Psoas muscle (tissue), 7 donors: ENCODE measurements at regions not wholly inside any gene's neighbourhood (a gene's known extent, or its start where the extent isn't known, plus 50 kb on each side); places are given as distances from the start of the nearest gene placed in this dataset.

Experiments used
- ATAC-seq, 4 donors: fragments of 200-7000 bp; cut with Tn5 transposase; one replicate each; pipeline ENCODE4 v1.9.1; 2020; ENCODE audit warnings: moderate library complexity in 3 of 4, mild to moderate bottlenecking in 2 of 4
- DNase-seq, 2 donors: peaks; one replicate each; pipeline ENCODE4 v3.0.0-alpha.2; 2020
- H3K27ac ChIP-seq: fragments of 200-600 bp; one replicate; pipeline ENCODE4 v1.8.0; 2022
- H3K27me3 ChIP-seq, 3 donors: fragments of 200-600 bp in 1 of 3; one replicate each; pipeline versions ENCODE4 v1.6.1 to v1.8.0; 2013 to 2022; ENCODE audit warnings: low read length in 2 of 3, mild to moderate bottlenecking in 2 of 3, moderate library complexity in 1 of 3; ENCODE audit not compliant: insufficient read depth in 3 of 3
- H3K36me3 ChIP-seq, 2 donors: fragments of 200-600 bp in 1 of 2; one replicate each; pipeline versions ENCODE4 v1.6.1 to v1.8.0; 2013 to 2022; ENCODE audit warnings: low read depth in 1 of 2, mild to moderate bottlenecking in 1 of 2, moderate library complexity in 1 of 2; ENCODE audit not compliant: insufficient read depth in 1 of 2
- H3K4me1 ChIP-seq: fragments of 200-600 bp; one replicate; pipeline ENCODE4 v1.8.0; 2022
- H3K4me3 ChIP-seq: fragments of 200-600 bp; one replicate; pipeline ENCODE4 v1.8.0; 2022; ENCODE audit warnings: mild to moderate bottlenecking
- H3K9me3 ChIP-seq: fragments of 200-600 bp; one replicate; pipeline ENCODE4 v1.8.0; 2022
- WGBS, 3 donors: extraction: QIAGEN DNeasy Blood & Tissue Kit; methylation state at CpG; one replicate each; pipeline versions ENCODE4 v1.1.6 to v1.1.7; 2013; 5-methylcytosine and 5-hydroxymethylcytosine counted together
- intact Hi-C, 2 donors: fragments of 100-400 bp; cut with DNase I; formaldehyde crosslinking; loops; one replicate each; pipeline versions ENCODE4 v1.11.0 to v1.14.2; 2022
- TF ChIP-seq, protein P1 (sequence below): fragments of 200-600 bp; IDR thresholded peaks from one replicate; pipeline ENCODE4 v1.8.0; 2022; ENCODE audit warnings: antibody characterized with exemption
- donor health status: healthy with polysubstance abuse.
- donor health status: DM: no; HTN: no; CAD: no; lungs with moderate emphysema.
- donor health status: Bipolar disorder and iron deficiency.
- donor health status: healthy.
- donor health status: DM: yes; HTN: yes; CAD: no.
- donor health status: DM: no; HTN: no; CAD: no.
- donor health status: DM: yes; HTN: yes; CAD: no.

DNA sequence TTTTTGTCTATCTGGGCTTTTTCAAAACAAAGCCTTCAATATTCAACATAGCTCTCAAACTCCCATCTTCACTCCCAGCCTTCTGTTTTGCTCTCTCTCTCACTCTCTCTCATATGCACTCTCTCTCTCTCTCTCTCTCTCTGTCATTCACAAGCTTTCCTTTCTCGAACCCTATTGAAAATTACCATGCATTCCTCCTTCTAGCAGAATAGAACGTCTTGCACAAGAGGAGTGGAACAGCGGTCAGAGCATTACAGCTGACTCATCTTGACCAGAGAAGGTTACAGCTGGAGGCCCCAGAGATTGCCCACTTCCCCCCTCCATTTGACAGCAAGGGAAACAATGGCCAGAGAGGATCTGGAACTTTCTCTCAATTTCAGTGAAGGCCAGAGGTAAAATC lies 51.0 kb upstream of the LIFR start:
- Histone ChIP-seq H3K36me3 (no peaks in the 10 kb centered on the region), H3K27me3 (no peaks in the 10 kb centered on the region), H3K4me3 (peak overlapping the region; percentile 10), H3K27ac (peak overlapping the region; percentile 71), H3K9me3 (no peaks in the 10 kb centered on the region), H3K4me1 (peaks cover 28% of the 10 kb centered on the region)
- intact Hi-C loops: no loop called here
- ATAC-seq (peak; percentile 81 to 94 (median 92)), DNase-seq (no peak)
- TF ChIP-seq, protein P1, sequence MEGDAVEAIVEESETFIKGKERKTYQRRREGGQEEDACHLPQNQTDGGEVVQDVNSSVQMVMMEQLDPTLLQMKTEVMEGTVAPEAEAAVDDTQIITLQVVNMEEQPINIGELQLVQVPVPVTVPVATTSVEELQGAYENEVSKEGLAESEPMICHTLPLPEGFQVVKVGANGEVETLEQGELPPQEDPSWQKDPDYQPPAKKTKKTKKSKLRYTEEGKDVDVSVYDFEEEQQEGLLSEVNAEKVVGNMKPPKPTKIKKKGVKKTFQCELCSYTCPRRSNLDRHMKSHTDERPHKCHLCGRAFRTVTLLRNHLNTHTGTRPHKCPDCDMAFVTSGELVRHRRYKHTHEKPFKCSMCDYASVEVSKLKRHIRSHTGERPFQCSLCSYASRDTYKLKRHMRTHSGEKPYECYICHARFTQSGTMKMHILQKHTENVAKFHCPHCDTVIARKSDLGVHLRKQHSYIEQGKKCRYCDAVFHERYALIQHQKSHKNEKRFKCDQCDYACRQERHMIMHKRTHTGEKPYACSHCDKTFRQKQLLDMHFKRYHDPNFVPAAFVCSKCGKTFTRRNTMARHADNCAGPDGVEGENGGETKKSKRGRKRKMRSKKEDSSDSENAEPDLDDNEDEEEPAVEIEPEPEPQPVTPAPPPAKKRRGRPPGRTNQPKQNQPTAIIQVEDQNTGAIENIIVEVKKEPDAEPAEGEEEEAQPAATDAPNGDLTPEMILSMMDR: no peak
- 22 to 34% (median 23%) methylated on average over 3 of the region's 3 CpGs for WGBS, 3 donors

DNA sequence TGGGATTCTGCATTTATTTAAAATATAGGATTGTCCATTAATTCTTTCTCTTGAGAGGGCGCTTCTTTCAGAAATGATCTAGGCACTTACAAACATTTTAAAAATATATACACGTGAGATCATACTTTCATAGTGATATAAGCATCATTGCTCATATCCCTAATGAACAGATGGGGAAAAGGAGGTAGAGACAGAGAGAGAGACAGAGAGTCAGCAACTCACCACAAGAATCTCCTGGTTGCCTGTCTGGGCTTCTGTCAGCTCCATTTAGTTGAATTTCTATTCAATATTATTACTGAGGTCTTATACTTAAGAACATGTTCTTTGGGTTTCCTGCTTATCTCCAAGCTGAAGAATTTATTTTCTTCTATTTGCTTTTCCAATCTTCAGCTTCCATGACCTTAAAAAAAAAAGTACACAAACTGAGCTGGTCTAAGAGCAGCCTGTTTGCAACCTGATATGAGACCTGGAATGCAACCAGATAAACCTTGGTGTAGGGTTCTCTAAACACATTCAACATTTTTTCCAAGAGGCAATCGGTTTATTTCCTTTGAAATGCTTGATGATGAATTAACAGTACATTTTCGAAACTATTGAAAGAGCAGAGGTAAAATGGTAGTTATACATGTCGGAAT lies 51.6 kb upstream of the LIFR start:
- Histone ChIP-seq H3K36me3 (no peaks in the 10 kb centered on the region), H3K27me3 (no peaks in the 10 kb centered on the region), H3K4me3 (peak overlapping the region; percentile 10), H3K9me3 (no peaks in the 10 kb centered on the region), H3K4me1 (peaks cover 31% of the 10 kb centered on the region), H3K27ac (peak overlapping the region; percentile 71)
- WGBS, 3 donors: 52 to 67% (median 59%) methylated on average over 5 of the region's 5 CpGs
- ATAC-seq (peak; percentile 25 to 63 (median 52)), DNase-seq (no peak)
- intact Hi-C loops: no loop called here
- TF ChIP-seq, protein P1: no peak

DNA sequence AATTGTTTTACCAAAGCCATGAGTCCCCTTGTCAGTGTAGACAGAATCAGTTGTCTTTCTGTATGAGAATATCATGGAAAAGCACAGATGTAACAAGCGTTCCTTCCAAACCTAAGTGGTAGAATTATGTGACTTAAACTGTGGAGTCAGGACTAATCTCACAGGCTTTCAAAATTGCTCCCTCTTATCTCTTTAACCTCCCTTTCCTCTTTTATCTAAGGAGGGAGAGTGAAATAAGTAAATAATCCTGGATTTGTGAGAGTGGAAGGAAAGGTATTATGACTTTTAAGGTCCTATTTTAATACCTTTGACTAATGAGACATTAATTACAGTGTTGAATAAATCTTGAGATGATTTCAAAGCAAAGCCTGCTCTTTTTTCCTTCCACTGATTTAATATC lies 52.4 kb upstream of the LIFR start:
- 79 to 95% (median 81%) methylated on average over 1 of the region's 1 CpG for WGBS, 3 donors
- Histone ChIP-seq H3K27me3 (no peaks in the 10 kb centered on the region), H3K9me3 (no peaks in the 10 kb centered on the region), H3K4me3 (no peak overlapping the region), H3K4me1 (peaks cover 31% of the 10 kb centered on the region), H3K27ac (peak overlapping the region; percentile 19), H3K36me3 (no peaks in the 10 kb centered on the region)
- ATAC-seq (no peak), DNase-seq (no peak)
- intact Hi-C loops: no loop called here
- TF ChIP-seq, protein P1: no peak

DNA sequence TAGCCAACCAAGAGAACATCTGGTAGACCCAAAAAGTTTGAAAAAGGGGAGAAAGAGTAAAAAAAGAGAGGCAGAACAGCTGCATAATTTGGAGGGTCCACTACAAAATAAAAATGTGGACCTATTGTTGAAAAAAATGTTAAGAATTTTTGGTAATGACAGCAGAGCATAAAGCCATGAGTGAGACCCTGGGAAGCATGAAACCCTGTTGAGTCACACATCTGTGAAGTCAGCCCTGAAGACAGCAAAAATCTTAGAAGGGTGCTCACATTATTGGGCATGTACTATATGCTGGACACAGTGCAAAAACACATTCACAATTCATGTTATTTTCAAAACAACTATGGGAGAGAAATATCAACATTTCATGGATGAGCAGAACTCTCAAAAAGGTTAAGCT lies 56.4 kb upstream of the LIFR start:
- Histone ChIP-seq H3K9me3 (peaks cover 4% of the 10 kb centered on the region), H3K27me3 (no peaks in the 10 kb centered on the region), H3K4me3 (no peak overlapping the region), H3K36me3 (no peaks in the 10 kb centered on the region), H3K27ac (no peak overlapping the region), H3K4me1 (peaks cover 16% of the 10 kb centered on the region)
- TF ChIP-seq, protein P1: no peak
- intact Hi-C loops: no loop called here
- DNase-seq (no peak), ATAC-seq (no peak)

DNA sequence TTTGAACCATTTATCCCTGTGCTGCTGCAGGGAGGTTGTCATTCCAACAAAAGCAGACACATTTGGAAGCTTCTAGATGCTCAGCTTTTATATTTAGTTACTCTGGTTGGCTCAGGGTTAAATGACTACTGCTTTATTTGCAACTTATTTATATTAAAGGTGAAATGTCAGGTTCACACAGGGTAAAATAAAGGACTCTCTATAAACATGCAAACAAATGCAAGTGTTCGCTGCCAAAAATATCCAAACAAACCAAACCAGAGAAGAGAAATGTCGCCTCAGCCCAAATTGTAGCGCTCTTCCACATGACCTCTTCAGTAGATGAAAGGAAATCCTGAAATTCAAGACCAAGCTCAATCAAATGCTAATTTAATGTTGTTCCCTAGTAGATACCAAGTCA lies 57.0 kb upstream of the LIFR start:
- Histone ChIP-seq H3K27ac (no peak overlapping the region), H3K4me1 (peaks cover 11% of the 10 kb centered on the region), H3K9me3 (peaks cover 7% of the 10 kb centered on the region), H3K4me3 (no peak overlapping the region), H3K36me3 (no peaks in the 10 kb centered on the region), H3K27me3 (no peaks in the 10 kb centered on the region)
- ATAC-seq (no peak), DNase-seq (no peak)
- WGBS, 3 donors: 73 to 75% (median 75%) methylated on average over 3 of the region's 3 CpGs
- TF ChIP-seq, protein P1: no peak
- intact Hi-C loops: no loop called here
